ENCODE measurements at regions not wholly inside any gene's neighbourhood (a gene's known extent, or its start where the extent isn't known, plus 50 kb on each side); places are given as distances from the start of the nearest gene placed in this dataset.

- Histone ChIP-seq H3K9me3 (ENCODE audit: control insufficient read depth, insufficient read depth, low read depth, low read length) (no peaks in the 10 kb centered on the region), H3K4me1 (ENCODE audit: control insufficient read depth, insufficient read depth, low read length) (peaks cover 10% of the 10 kb centered on the region), H3K36me3 (ENCODE audit: control insufficient read depth in 2 of 2, insufficient read depth in 1 of 2, low read length in 2 of 2) (no peaks in the 10 kb centered on the region), H3K4me3 (ENCODE audit: low read depth, low read length) (no peak overlapping the region), H3K27ac (ENCODE audit: extremely low read depth, low read depth, low read length) (no peak overlapping the region)
- no peak for TF ChIP-seq ZNF776 (tag by site-specific recombination; IDR thresholded peaks at IDR 0.05; ENCODE audit: borderline replicate concordance)
- TF ChIP-seq ZNF660 (tag by site-specific recombination; IDR thresholded peaks at IDR 0.05): no peak
- no peak for TF ChIP-seq REPIN1 (tag by site-specific recombination; IDR thresholded peaks at IDR 0.05; ENCODE audit: low read depth)
- TF ChIP-seq ZNF221 (tag by site-specific recombination; IDR thresholded peaks at IDR 0.05; ENCODE audit: borderline replicate concordance): no peak
- TF ChIP-seq ZNF324 (tag by site-specific recombination; IDR thresholded peaks at IDR 0.05): no peak
- TF ChIP-seq ZNF548 (tag by site-specific recombination; IDR thresholded peaks at IDR 0.05): no peak
- no peak for TF ChIP-seq ATF2 (tag by site-specific recombination; IDR thresholded peaks at IDR 0.05; ENCODE audit: low read depth)
- no peak for TF ChIP-seq OVOL3 (tag by site-specific recombination; IDR thresholded peaks at IDR 0.05)
- no peak for TF ChIP-seq ZBTB7A (tag by site-specific recombination; IDR thresholded peaks at IDR 0.05; ENCODE audit: low read depth)
- TF ChIP-seq ZNF404 (tag by site-specific recombination; IDR thresholded peaks at IDR 0.05): no peak
- ChIA-PET CTCF (no interaction called here), POLR2A (no interaction called here)
These were observed 268.5 kb downstream of the ENC1 start for GRCh38 chr5:74372051-74372450.

GRCh38 chr5:74371621-74372020 is 268.9 kb downstream of the ENC1 start:
- Histone ChIP-seq H3K4me1 (ENCODE audit: control insufficient read depth, insufficient read depth, low read length) (peaks cover 10% of the 10 kb centered on the region), H3K27ac (ENCODE audit: extremely low read depth, low read depth, low read length) (no peak overlapping the region), H3K4me3 (ENCODE audit: low read depth, low read length) (no peak overlapping the region), H3K36me3 (ENCODE audit: control insufficient read depth in 2 of 2, insufficient read depth in 1 of 2, low read length in 2 of 2) (no peaks in the 10 kb centered on the region), H3K9me3 (ENCODE audit: control insufficient read depth, insufficient read depth, low read depth, low read length) (no peaks in the 10 kb centered on the region)
- TF ChIP-seq ZNF624 (tag by site-specific recombination; IDR thresholded peaks at IDR 0.05) (no peak), ZNF266 (tag by site-specific recombination; IDR thresholded peaks at IDR 0.05; ENCODE audit: low read depth) (no peak), ZNF830 (tag by site-specific recombination; IDR thresholded peaks at IDR 0.05; ENCODE audit: low read depth) (no peak), TCF7L2 (IDR thresholded peaks at IDR 0.05; ENCODE audit: borderline replicate concordance, low read depth, low read length) (no peak), ZNF585B (tag by site-specific recombination; IDR thresholded peaks at IDR 0.05) (no peak)
- ChIA-PET POLR2A (no interaction called here), CTCF (no interaction called here)

GRCh38 chr5:74370168-74370567 is 270.4 kb downstream of the ENC1 start:
- ChIA-PET POLR2A (no interaction called here), CTCF (interaction anchor here (0.5 kb wide), 1 partner anchor 285 kb away, joined by 5 read pairs; no protein-coding TSS in a partner anchor)
- no peak overlapping the region for H3K4me3 ChIP-seq (ENCODE audit: low read depth, low read length)

GRCh38 chr5:74369173-74369572 is 271.4 kb downstream of the ENC1 start:
- POLR2A ChIA-PET: no interaction called here
- H3K9me3 ChIP-seq (ENCODE audit: control insufficient read depth, insufficient read depth, low read depth, low read length): no peaks in the 10 kb centered on the region
- H3K36me3 ChIP-seq (ENCODE audit: control insufficient read depth in 2 of 2, insufficient read depth in 1 of 2, low read length in 2 of 2): no peaks in the 10 kb centered on the region
- no peak overlapping the region for H3K4me3 ChIP-seq (ENCODE audit: low read depth, low read length)
- CTCF ChIA-PET: no interaction called here
- no peaks in the 10 kb centered on the region for H3K4me1 ChIP-seq (ENCODE audit: control insufficient read depth, insufficient read depth, low read length)
- H3K27ac ChIP-seq (ENCODE audit: extremely low read depth, low read depth, low read length): no peak overlapping the region
- no peak for TF ChIP-seq ZNF48 (tag by site-specific recombination; IDR thresholded peaks at IDR 0.05)
- TF ChIP-seq ZNF692 (tag by site-specific recombination; IDR thresholded peaks at IDR 0.05): no peak
- no peak for TF ChIP-seq ZNF404 (tag by site-specific recombination; IDR thresholded peaks at IDR 0.05)
- no peak for TF ChIP-seq ZNF623 (tag by site-specific recombination; IDR thresholded peaks at IDR 0.05)
- no peak for TF ChIP-seq PBX3 (CRISPR knock-in tag; IDR thresholded peaks at IDR 0.05)
- no peak for TF ChIP-seq PRDM4 (tag by site-specific recombination; IDR thresholded peaks at IDR 0.05)
- no peak for TF ChIP-seq ZXDB (tag by site-specific recombination; IDR thresholded peaks at IDR 0.05)
- no peak for TF ChIP-seq BCL11B (tag by site-specific recombination; IDR thresholded peaks at IDR 0.05; ENCODE audit: low read depth)

More at GRCh38 chr5:74370168-74370567, 270.4 kb downstream of the ENC1 start:
- H3K9me3 ChIP-seq (ENCODE audit: control insufficient read depth, insufficient read depth, low read depth, low read length): no peaks in the 10 kb centered on the region
- no peak overlapping the region for H3K27ac ChIP-seq (ENCODE audit: extremely low read depth, low read depth, low read length)
- peaks cover 5% of the 10 kb centered on the region for H3K4me1 ChIP-seq (ENCODE audit: control insufficient read depth, insufficient read depth, low read length)
- TF ChIP-seq ZNF580 (tag by site-specific recombination; IDR thresholded peaks at IDR 0.05) (no peak), ZFHX2 (tag by site-specific recombination; conservative IDR thresholded peaks at IDR 0.05) (0 out of 2 replicates have a peak, but pooled peaks have one; percentile 14)
- no peaks in the 10 kb centered on the region for H3K36me3 ChIP-seq (ENCODE audit: control insufficient read depth in 2 of 2, insufficient read depth in 1 of 2, low read length in 2 of 2)

Measured in HEK293 (cell line).